HEK293 (cell line): ENCODE measurements at regions not wholly inside any gene's neighbourhood (a gene's known extent, or its start where the extent isn't known, plus 50 kb on each side); places are given as distances from the start of the nearest gene placed in this dataset.

Experiments used
- PBX3 ChIP-seq: sonication (generic); formaldehyde crosslinking; IDR thresholded peaks from 2 replicates; pipeline ENCODE4 v1.8.1; 2022; ENCODE audit warnings: mild to moderate bottlenecking, moderate library complexity, missing genetic modification reagents
- ZBTB44 ChIP-seq: fragments of 450-650 bp; IDR thresholded peaks from 2 replicates; pipeline ENCODE4 v1.5.1; 2018; ENCODE audit warnings: missing biosample characterization, mild to moderate bottlenecking, missing genetic modification characterization
- ZNF157 ChIP-seq: fragments of 450-650 bp; formaldehyde crosslinking; IDR thresholded peaks from 2 replicates; pipeline ENCODE4 v1.5.1; 2016; ENCODE audit warnings: missing biosample characterization, missing genetic modification characterization
- ZNF23 ChIP-seq: fragments of 450-650 bp; formaldehyde crosslinking; IDR thresholded peaks from 2 replicates; pipeline ENCODE4 v1.5.1; 2016; ENCODE audit warnings: missing biosample characterization, missing genetic modification characterization, borderline replicate concordance
- ZNF335 ChIP-seq: fragments of 450-650 bp; formaldehyde crosslinking; conservative IDR thresholded peaks from 2 replicates; pipeline ENCODE4 v1.5.1; 2016; ENCODE audit warnings: missing biosample characterization, missing genetic modification characterization
- ZNF558 ChIP-seq: fragments of 450-650 bp; formaldehyde crosslinking; IDR thresholded peaks from 2 replicates; pipeline ENCODE4 v1.5.1; 2016; ENCODE audit warnings: missing biosample characterization, missing genetic modification characterization
- ZNF792 ChIP-seq: fragments of 450-650 bp; formaldehyde crosslinking; IDR thresholded peaks from 2 replicates; pipeline ENCODE4 v1.5.1; 2016; ENCODE audit warnings: missing biosample characterization, missing genetic modification characterization
- TF ChIP-seq, protein P1 (sequence below): fragments of 450-650 bp; formaldehyde crosslinking; IDR thresholded peaks from 2 replicates; pipeline ENCODE4 v1.5.1; 2016; ENCODE audit warnings: missing biosample characterization, missing genetic modification characterization
- TF ChIP-seq, protein P2 (sequence below): fragments of 450-650 bp; formaldehyde crosslinking; IDR thresholded peaks from 2 replicates; pipeline ENCODE4 v1.5.1; 2016; ENCODE audit warnings: missing biosample characterization, missing genetic modification characterization

- TF ChIP-seq ZNF335 (tag by site-specific recombination), result no peak
- TF ChIP-seq ZNF558 (tag by site-specific recombination), result no peak
- TF ChIP-seq ZBTB44, result no peak
- TF ChIP-seq, protein P1, sequence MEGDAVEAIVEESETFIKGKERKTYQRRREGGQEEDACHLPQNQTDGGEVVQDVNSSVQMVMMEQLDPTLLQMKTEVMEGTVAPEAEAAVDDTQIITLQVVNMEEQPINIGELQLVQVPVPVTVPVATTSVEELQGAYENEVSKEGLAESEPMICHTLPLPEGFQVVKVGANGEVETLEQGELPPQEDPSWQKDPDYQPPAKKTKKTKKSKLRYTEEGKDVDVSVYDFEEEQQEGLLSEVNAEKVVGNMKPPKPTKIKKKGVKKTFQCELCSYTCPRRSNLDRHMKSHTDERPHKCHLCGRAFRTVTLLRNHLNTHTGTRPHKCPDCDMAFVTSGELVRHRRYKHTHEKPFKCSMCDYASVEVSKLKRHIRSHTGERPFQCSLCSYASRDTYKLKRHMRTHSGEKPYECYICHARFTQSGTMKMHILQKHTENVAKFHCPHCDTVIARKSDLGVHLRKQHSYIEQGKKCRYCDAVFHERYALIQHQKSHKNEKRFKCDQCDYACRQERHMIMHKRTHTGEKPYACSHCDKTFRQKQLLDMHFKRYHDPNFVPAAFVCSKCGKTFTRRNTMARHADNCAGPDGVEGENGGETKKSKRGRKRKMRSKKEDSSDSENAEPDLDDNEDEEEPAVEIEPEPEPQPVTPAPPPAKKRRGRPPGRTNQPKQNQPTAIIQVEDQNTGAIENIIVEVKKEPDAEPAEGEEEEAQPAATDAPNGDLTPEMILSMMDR (tag by site-specific recombination), result no peak
- TF ChIP-seq, protein P2, sequence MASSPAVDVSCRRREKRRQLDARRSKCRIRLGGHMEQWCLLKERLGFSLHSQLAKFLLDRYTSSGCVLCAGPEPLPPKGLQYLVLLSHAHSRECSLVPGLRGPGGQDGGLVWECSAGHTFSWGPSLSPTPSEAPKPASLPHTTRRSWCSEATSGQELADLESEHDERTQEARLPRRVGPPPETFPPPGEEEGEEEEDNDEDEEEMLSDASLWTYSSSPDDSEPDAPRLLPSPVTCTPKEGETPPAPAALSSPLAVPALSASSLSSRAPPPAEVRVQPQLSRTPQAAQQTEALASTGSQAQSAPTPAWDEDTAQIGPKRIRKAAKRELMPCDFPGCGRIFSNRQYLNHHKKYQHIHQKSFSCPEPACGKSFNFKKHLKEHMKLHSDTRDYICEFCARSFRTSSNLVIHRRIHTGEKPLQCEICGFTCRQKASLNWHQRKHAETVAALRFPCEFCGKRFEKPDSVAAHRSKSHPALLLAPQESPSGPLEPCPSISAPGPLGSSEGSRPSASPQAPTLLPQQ (tag by site-specific recombination), result no peak
- TF ChIP-seq ZNF792 (tag by site-specific recombination), result no peak
- TF ChIP-seq PBX3 (CRISPR knock-in tag), result no peak
- TF ChIP-seq ZNF157 (tag by site-specific recombination), result no peak
- TF ChIP-seq ZNF23 (tag by site-specific recombination), result no peak
Observed at GRCh38 chr9:87786423-87786822, 60.5 kb downstream of the CTSL start.
